Mucosa of gallbladder (tissue), 1 donor: ENCODE measurements at regions not wholly inside any gene's neighbourhood (a gene's known extent, or its start where the extent isn't known, plus 50 kb on each side); places are given as distances from the start of the nearest gene placed in this dataset.

Experiments used
- DNase-seq: peaks from one replicate; pipeline ENCODE4 v3.0.0-alpha.2; 2020; ENCODE audit warnings: low spot score
- donor health status: DM: no; HTN: no; CAD: no.

GRCh38 chr10:10846504-10846900, 171.2 kb upstream of the CELF2 start:
- no peak for DNase-seq

DNA sequence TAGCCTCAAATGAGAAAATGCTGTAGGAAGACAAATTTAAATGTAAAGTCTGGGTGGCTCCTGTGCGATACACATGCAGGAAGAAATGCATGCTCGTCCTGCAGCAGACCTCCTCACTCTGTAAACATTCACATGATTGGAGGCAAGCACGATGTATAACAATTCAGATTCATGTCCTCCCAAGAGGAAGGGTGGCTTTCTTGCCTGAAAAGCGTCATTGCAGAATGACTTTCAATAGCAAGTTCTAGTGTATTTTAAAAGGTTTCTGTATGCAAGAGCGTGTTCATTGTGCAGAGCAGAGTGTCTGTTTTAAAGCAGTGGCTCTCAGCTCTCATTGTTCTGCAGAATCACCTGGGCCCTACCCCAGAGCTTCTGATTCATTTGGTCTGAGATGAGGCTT, 170.3 kb upstream of the CELF2 start:
- DNase-seq = no peak

- no peak for DNase-seq
Observed at GRCh38 chr10:10848488-10849111, 169.1 kb upstream of the CELF2 start.

DNA sequence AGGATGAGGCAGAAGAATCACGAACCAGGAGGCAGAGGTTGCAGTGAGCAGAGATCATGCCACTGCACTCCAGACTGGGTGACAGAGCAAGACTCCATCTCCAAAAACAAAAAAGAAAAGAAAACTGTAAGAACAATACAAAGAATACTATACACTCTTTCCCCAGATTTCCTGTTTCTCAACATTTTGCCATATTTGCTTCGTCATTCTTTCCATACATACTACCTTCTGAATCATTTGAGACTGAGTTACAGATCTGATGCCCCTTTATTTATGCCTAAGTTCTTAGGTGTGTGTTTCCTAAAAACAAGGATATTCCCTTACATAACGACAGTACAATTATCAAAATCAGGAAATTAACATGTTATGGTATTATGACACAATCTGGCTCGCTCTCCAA, 168.4 kb upstream of the CELF2 start:
- DNase-seq = no peak

GRCh38 chr10:10850214-10850613, 167.5 kb upstream of the CELF2 start:
- DNase-seq = no peak

DNA sequence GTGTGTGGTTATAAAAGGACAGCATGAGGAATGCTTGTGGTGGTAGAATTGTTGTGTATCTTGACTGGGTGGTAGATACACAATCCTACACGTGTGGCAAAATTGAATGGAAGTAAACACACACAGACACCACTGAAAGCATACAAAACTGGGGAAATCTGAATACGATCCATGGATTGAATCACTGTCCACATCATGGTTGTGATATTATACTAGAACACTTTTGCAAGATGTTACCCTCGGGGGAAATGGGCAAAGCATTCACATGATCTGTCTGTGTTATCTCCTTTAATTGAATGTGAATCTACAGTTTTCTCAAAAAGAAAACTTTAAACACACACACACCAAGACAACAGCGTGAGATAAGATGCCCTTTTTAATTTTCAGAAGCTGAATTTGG, 165.2 kb upstream of the CELF2 start:
- no peak for DNase-seq

- no peak for DNase-seq
Observed at GRCh38 chr10:10853954-10854353, 163.7 kb upstream of the CELF2 start.

- DNase-seq = no peak
Observed at GRCh38 chr10:10854725-10855124, 162.9 kb upstream of the CELF2 start.

DNA sequence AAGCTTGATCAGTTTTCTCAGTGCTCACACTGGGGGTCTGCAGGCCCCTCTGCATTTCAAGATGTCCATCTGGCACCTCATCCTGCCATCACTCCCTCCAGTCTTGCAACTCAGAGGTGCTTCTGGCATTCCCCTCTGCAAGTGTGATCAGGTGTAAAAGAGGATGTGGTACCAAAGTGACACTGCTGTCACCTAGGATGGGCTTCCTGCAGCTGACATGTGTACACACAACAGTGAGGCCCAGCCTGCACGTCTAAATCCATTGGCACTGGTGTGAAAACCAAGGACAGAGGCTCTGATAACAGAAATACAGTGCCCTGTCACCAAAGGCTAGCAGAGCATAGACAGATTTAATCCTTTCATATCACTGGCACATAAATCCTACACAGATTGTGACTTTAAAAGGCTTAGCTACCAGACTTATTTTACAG, 162.5 kb upstream of the CELF2 start:
- DNase-seq = no peak

- no peak for DNase-seq
Observed at GRCh38 chr10:10860455-10860976, 157.2 kb upstream of the CELF2 start.

DNA sequence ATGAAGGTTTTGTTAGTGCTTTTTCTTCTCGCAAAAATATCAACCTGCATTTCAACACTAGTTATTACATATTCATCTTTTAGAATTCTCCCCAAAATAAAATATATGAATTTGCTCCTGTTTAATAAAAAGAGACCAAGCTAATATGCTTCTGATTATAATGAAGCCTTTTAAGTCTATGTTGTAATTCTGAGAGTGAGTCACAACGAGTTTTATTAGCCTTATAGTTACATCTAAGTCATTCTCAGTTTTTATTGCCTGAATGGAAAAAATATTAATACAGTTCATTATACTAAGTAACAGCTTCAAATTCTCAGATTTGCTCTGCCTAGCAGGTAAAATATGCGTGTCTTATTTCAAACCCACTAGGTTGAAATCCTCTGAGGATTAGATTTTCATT, 152.4 kb upstream of the CELF2 start:
- DNase-seq = no peak

DNA sequence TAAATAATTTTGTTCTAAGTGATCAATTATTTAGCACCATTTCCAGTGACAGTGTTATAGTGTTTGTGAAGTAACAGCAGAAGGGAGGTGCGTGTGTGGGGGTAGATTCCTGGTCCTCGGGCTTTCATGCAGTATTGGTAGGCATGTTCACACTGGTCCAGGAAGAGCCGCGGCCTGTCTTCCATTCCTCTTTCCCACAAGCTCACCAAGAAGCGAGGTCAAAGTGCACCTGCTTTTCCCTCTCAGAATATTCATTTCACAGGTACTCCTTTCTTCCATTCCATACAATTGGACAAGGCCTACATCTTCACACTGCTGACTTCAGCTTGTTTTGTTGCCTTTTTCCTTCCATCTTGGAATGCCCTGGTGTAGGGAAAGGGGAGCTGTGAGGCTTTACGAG, 151.8 kb upstream of the CELF2 start:
- DNase-seq = no peak

GRCh38 chr10:10869592-10869991, 148.1 kb upstream of the CELF2 start:
- DNase-seq = no peak

- no peak for DNase-seq
Observed at GRCh38 chr10:10870523-10871241, 147.0 kb upstream of the CELF2 start.

- no peak for DNase-seq
Observed at GRCh38 chr10:10871352-10871751, 146.3 kb upstream of the CELF2 start.

DNA sequence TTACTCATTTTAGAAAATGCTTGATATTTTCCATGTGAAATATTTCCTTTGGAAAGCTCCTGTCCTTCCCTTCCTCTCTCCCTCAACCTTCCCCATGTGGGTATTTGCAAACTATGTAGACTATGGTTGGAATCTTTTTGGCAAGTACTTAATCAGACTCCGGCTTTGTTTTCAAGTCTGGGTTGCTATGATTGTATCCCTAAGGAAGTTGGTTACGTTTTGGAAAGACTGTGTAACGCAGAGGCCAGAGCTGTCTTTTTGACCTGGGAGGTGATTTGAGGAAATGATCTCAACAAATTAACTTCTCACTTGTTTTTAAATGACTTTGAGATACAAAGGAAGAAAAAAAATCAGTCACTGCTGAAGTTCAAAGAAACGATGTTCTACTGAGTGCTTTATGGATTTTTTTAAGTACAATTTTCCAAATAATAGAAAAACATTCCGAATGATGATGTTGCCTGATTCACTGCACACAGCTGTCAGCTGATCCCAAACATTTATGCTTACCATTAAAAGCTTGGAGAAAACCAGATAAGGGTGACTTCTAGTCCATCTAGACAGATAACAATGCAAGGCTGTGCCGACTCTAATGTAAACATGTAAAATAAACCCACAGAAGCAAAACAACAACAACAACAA, 145.5 kb upstream of the CELF2 start:
- DNase-seq = no peak

- DNase-seq = no peak
Observed at GRCh38 chr10:10872764-10873163, 144.9 kb upstream of the CELF2 start.

GRCh38 chr10:10873289-10873688, 144.4 kb upstream of the CELF2 start:
- DNase-seq = no peak

DNA sequence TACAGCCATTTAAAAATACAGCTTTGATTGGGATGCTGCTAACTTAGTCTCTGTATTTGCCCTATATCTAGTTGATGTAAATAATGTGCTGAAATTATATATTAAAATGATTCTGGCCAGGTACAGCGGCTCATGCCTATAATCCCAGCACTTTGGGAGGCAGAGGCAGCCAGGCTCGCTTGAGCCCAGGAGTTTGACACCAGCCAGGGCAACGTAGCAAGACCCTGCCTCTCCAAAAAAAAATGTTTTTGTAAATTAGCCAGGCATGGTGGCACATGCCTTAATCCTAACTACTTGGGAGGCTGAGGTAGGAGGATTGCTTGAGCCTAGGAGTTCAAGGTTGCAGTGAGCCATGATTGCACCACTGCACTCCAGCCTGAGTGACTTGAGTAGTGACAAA, 143.8 kb upstream of the CELF2 start:
- no peak for DNase-seq

- DNase-seq = no peak
Observed at GRCh38 chr10:10878963-10879362, 138.7 kb upstream of the CELF2 start.

- no peak for DNase-seq
Observed at GRCh38 chr10:10881117-10881813, 136.4 kb upstream of the CELF2 start.

DNA sequence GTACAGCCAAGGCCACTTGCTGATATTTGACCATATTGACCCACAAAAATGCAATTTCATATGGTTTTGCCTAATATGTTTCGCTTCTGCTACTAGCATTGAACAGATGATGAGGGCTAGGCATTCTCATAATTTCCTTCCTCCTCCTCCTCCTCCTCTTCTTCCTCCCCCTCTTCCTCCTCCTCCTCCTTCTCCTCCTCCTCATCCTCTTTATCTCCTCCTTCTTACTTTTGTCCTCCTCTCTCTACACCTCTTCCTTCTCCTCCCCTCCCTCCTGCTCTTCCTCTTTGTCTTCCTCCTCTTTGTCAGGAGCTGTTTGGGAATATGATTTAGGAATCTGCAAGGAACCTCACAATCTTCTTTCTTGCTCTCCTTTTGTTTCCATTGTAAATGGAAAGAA, 133.9 kb upstream of the CELF2 start:
- DNase-seq = no peak
